Neural progenitor cell (in vitro differentiated cells): ENCODE measurements at regions not wholly inside any gene's neighbourhood (a gene's known extent, or its start where the extent isn't known, plus 50 kb on each side); places are given as distances from the start of the nearest gene placed in this dataset.

Source experiments
- DNase-seq: peaks from one replicate; pipeline ENCODE4 v3.0.0-alpha.2; 2016; ENCODE audit warnings: low spot score
- H2AFZ ChIP-seq: fragments of 200-600 bp; sonication (generic); replicated peaks from 2 replicates; pipeline ENCODE4 v1.6.1; 2016; ENCODE audit warnings: antibody characterized with exemption
- H3F3A ChIP-seq: fragments of 200-600 bp; sonication (generic); 2 replicates; pipeline ENCODE4 v1.6.1; 2016; ENCODE audit warnings: antibody characterized with exemption, low read depth
- H3K27ac ChIP-seq: fragments of 200-600 bp; sonication (generic); 2 replicates; pipeline ENCODE4 v1.5.1; 2016; ENCODE audit warnings: mild to moderate bottlenecking
- H3K27me3 ChIP-seq: fragments of 200-600 bp; sonication (generic); 2 replicates; pipeline ENCODE4 v1.6.1; 2016; ENCODE audit warnings: mild to moderate bottlenecking, moderate library complexity
- H3K36me3 ChIP-seq: fragments of 200-600 bp; sonication (generic); 2 replicates; pipeline ENCODE4 v1.5.1; 2016
- H3K4me1 ChIP-seq: fragments of 200-600 bp; sonication (generic); 2 replicates; pipeline ENCODE4 v1.6.1; 2016; ENCODE audit warnings: mixed run types
- H3K4me2 ChIP-seq: fragments of 200-600 bp; sonication (generic); 2 replicates; pipeline ENCODE4 v1.6.1; 2016
- H3K4me3 ChIP-seq: fragments of 200-600 bp; sonication (generic); 2 replicates; pipeline ENCODE4 v1.5.1; 2016
- H3K79me2 ChIP-seq: fragments of 200-600 bp; sonication (generic); 2 replicates; pipeline ENCODE4 v1.6.1; 2016; ENCODE audit warnings: low read depth
- H3K9ac ChIP-seq: fragments of 200-600 bp; sonication (generic); 2 replicates; pipeline ENCODE4 v1.6.1; 2016
- H3K9me3 ChIP-seq: fragments of 200-600 bp; sonication (generic); 2 replicates; pipeline ENCODE4 v1.5.1; 2016; ENCODE audit warnings: low read depth
- H4K20me1 ChIP-seq: fragments of 200-600 bp; sonication (generic); 2 replicates; pipeline ENCODE4 v1.6.1; 2016; ENCODE audit warnings: low read depth
- H3K27ac Mint-ChIP-seq: 3 replicates; pipeline ENCODE4 v1.8.0; 2021; ENCODE audit warnings: mixed read lengths
- H3K27me3 Mint-ChIP-seq: 2 replicates; pipeline ENCODE4 v1.8.0; 2022; ENCODE audit warnings: low read depth, mild to moderate bottlenecking, inconsistent platforms, moderate library complexity, mixed read lengths; ENCODE audit not compliant: insufficient read depth
- H3K36me3 Mint-ChIP-seq: 3 replicates; pipeline ENCODE4 v1.8.0; 2021; ENCODE audit warnings: mixed read lengths
- H3K4me1 Mint-ChIP-seq: 3 replicates; pipeline ENCODE4 v1.8.0; 2021; ENCODE audit warnings: mixed read lengths
- H3K4me3 Mint-ChIP-seq: 3 replicates; pipeline ENCODE4 v1.8.0; 2021; ENCODE audit warnings: mild to moderate bottlenecking, moderate library complexity, mixed read lengths
- H3K9me3 Mint-ChIP-seq: 3 replicates; pipeline ENCODE4 v1.8.0; 2020; ENCODE audit warnings: mixed read lengths
- EZH2 ChIP-seq: fragments of 200-600 bp; sonication (generic); IDR thresholded peaks from 2 replicates; pipeline ENCODE4 v1.6.1; 2017; ENCODE audit warnings: antibody characterized with exemption, mild to moderate bottlenecking, moderate library complexity
- EZH2phosphoT487 ChIP-seq: fragments of 200-600 bp; sonication (generic); IDR thresholded peaks from 2 replicates; pipeline ENCODE4 v1.6.1; 2017; ENCODE audit warnings: antibody characterized with exemption
- TF ChIP-seq, protein P1 (sequence below): fragments of 200-600 bp; sonication (generic); IDR thresholded peaks from 2 replicates; pipeline ENCODE4 v1.5.1; 2017; ENCODE audit warnings: antibody characterized with exemption, mild to moderate bottlenecking

DNA sequence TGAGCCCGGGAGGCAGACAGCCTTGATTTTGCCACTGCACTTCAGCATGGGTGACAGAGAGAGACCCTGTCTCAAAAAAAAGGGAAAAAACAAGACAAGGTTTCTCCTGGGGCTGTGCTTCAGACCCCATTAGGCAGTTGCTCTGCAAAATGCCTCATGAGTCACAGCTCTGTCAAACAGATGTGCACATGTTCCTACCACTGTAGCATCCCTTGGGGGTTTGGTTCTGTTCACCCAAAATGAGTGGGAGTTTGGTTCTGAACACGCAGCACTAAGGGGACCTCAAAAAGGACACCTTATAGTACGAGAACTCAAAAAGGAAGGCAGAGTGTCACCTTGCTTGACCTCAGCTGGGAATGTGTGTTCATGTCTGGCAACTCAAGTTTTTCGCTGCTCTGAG lies 134.9 kb downstream of the RPIA start:
- no peaks in the 10 kb centered on the region for H3K36me3 ChIP-seq
- Mint-ChIP-seq H3K27me3 (peaks cover 4% of the 10 kb centered on the region), H3K4me1 (peaks cover 2% of the 10 kb centered on the region), H3K27ac (no peak overlapping the region), H3K9me3 (peaks cover 9% of the 10 kb centered on the region), H3K36me3 (no peaks in the 10 kb centered on the region), H3K4me3 (no peak overlapping the region)
- no peak overlapping the region for H3K27ac ChIP-seq
- no peak overlapping the region for H3K4me3 ChIP-seq
- H3K9ac ChIP-seq = no peak overlapping the region
- DNase-seq = no peak
- H3F3A ChIP-seq = no peaks in the 10 kb centered on the region
- H2AFZ ChIP-seq = no peak overlapping the region
- no peak for TF ChIP-seq EZH2
- TF ChIP-seq, protein P1, sequence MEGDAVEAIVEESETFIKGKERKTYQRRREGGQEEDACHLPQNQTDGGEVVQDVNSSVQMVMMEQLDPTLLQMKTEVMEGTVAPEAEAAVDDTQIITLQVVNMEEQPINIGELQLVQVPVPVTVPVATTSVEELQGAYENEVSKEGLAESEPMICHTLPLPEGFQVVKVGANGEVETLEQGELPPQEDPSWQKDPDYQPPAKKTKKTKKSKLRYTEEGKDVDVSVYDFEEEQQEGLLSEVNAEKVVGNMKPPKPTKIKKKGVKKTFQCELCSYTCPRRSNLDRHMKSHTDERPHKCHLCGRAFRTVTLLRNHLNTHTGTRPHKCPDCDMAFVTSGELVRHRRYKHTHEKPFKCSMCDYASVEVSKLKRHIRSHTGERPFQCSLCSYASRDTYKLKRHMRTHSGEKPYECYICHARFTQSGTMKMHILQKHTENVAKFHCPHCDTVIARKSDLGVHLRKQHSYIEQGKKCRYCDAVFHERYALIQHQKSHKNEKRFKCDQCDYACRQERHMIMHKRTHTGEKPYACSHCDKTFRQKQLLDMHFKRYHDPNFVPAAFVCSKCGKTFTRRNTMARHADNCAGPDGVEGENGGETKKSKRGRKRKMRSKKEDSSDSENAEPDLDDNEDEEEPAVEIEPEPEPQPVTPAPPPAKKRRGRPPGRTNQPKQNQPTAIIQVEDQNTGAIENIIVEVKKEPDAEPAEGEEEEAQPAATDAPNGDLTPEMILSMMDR = no peak
- no peak for TF ChIP-seq EZH2phosphoT487
- H3K4me1 ChIP-seq = no peaks in the 10 kb centered on the region
- peaks cover 20% of the 10 kb centered on the region for H3K9me3 ChIP-seq
- H4K20me1 ChIP-seq = no peaks in the 10 kb centered on the region
- no peaks in the 10 kb centered on the region for H3K27me3 ChIP-seq
- no peaks in the 10 kb centered on the region for H3K79me2 ChIP-seq
- no peak overlapping the region for H3K4me2 ChIP-seq

DNA sequence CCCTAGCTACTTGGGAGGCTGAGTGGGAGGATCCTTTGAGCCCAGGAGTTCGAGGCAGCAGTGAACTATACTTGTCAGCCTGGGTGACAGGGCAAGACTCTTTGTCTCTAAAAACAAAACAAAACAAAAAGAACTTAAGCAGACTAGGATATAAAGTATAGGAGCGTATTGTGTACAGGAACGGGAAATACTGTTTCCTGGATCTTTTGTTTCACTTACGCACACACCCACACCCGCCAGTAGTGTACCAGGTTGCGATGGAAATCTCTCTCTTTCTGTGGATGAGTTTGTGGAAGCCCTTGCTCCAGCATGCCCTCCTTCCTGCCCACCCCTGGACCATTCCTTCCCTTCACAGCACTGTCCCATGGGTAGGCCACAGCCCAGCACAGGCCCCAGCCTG lies 136.3 kb downstream of the RPIA start:
- Histone ChIP-seq H3F3A (no peaks in the 10 kb centered on the region), H3K79me2 (no peaks in the 10 kb centered on the region), H4K20me1 (no peaks in the 10 kb centered on the region), H3K4me3 (no peak overlapping the region), H3K36me3 (no peaks in the 10 kb centered on the region), H3K9me3 (peaks cover 11% of the 10 kb centered on the region), H3K4me1 (no peaks in the 10 kb centered on the region), H3K9ac (no peak overlapping the region), H3K27ac (no peak overlapping the region), H3K27me3 (no peaks in the 10 kb centered on the region), H2AFZ (no peak overlapping the region), H3K4me2 (no peak overlapping the region)
- no peak overlapping the region for H3K4me3 Mint-ChIP-seq
- no peak overlapping the region for H3K27ac Mint-ChIP-seq
- H3K4me1 Mint-ChIP-seq = peaks cover 2% of the 10 kb centered on the region
- TF ChIP-seq EZH2 = no peak
- no peak for TF ChIP-seq EZH2phosphoT487
- TF ChIP-seq, protein P1 = no peak
- no peaks in the 10 kb centered on the region for H3K36me3 Mint-ChIP-seq
- no peak for DNase-seq
- H3K27me3 Mint-ChIP-seq = peaks cover 3% of the 10 kb centered on the region
- peaks cover 9% of the 10 kb centered on the region for H3K9me3 Mint-ChIP-seq

DNA sequence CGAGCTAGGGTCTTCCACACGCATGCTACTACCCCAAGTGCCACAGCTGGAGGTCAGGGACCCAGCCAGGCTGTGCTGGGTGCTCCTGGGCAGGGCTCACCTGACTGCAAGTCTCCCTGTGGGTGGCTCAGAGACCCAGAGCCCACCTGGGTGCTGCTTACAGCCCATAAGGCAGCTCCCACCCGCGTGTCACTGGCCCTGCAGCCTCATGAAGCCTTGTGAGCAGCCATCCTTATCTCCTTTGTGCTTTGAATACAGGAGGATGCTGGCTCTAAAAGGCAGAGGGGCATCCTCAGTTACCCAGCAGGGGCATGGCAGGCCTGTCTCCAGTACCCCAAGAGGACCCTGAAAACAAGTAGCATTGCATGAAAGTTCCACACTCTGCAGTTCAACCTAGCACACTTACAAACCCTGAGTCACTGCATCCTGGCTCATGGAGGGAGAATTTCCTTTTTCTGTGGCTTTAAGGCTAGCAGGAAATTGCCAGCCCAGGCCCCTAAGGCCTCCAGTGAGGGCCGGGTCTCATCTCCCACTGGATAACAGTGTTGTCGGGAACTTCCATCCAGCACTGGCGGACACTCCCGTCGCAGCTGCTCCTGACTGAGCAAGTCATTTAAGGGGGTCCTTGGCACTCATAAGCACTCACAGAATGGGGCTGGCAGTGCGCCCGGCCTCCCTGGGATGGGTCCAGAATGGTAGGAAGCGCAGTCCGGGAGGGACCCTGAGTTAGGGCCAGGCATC lies 137.1 kb downstream of the RPIA start:
- no peak overlapping the region for H2AFZ ChIP-seq
- peaks cover 11% of the 10 kb centered on the region for H3K9me3 ChIP-seq
- H3K4me3 Mint-ChIP-seq = no peak overlapping the region
- H3K36me3 ChIP-seq = no peaks in the 10 kb centered on the region
- H3K36me3 Mint-ChIP-seq = no peaks in the 10 kb centered on the region
- H3K27me3 ChIP-seq = no peaks in the 10 kb centered on the region
- H3K27ac Mint-ChIP-seq = no peak overlapping the region
- no peaks in the 10 kb centered on the region for H4K20me1 ChIP-seq
- no peak overlapping the region for H3K9ac ChIP-seq
- no peaks in the 10 kb centered on the region for H3F3A ChIP-seq
- H3K9me3 Mint-ChIP-seq = peaks cover 9% of the 10 kb centered on the region
- no peaks in the 10 kb centered on the region for H3K4me1 ChIP-seq
- peaks cover 3% of the 10 kb centered on the region for H3K27me3 Mint-ChIP-seq
- H3K79me2 ChIP-seq = no peaks in the 10 kb centered on the region
- no peak overlapping the region for H3K4me3 ChIP-seq
- peaks cover 2% of the 10 kb centered on the region for H3K4me1 Mint-ChIP-seq
- DNase-seq = no peak
- no peak overlapping the region for H3K4me2 ChIP-seq
- TF ChIP-seq EZH2 (no peak), EZH2phosphoT487 (no peak)
- TF ChIP-seq, protein P1 = no peak
- no peak overlapping the region for H3K27ac ChIP-seq
